GM18868 (cell line): ENCODE measurements at regions not wholly inside any gene's neighbourhood (a gene's known extent, or its start where the extent isn't known, plus 50 kb on each side); places are given as distances from the start of the nearest gene placed in this dataset.
"Not testable (repeated sequence)": the region's sequence is repeated elsewhere in the genome, so short reads cannot be mapped to it uniquely, and the experiment has no call there.

Experiments
- ATAC-seq: cut with Tn5 transposase; IDR thresholded peaks from one replicate; pipeline ENCODE4 v1.9.1; 2021; ENCODE audit warnings: mild to moderate bottlenecking, moderate library complexity; ENCODE audit not compliant: unreplicated experiment

DNA sequence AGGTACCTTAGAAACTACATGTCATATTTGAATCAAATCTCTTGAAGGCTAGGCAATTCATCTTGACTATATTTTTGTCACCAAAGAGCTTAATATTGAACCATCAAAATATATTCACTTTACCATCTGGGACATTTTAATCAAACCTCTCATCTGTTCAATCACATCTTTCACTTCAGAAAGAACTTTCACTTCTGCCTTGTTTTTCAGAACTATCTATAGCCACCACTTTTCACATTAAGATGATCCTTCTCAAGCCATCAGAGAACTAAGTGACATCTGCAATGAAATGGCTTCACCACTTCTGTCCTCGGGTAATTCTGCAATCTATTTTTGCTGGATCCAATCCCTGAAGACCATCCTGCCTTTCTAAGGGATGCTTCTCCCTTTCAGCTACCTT lies 57.8 kb downstream of the OR2B2 start:
- no peak for ATAC-seq

- ATAC-seq = no peak
Observed at GRCh38 chr6:27851440-27851839, 60.8 kb downstream of the OR2B2 start.

DNA sequence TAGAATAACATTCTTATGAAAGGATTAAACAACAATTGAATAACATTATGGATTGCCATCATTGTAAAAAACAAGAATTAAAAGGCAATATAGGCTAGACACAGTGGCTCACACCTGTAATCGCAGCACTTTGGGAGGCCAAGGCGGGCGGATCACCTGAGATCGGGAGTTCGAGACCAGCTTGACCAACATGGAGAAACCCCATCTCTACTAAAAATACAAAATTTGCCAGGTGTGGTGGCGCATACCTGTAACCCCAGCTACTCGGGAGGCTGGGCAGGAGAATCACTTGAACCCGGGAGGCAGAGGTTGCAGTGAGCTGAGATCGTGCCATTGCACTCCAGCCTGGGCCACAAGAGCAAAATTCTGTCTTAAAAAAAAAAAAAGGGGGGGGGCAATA lies 63.2 kb downstream of the OR2B2 start:
- not testable (repeated sequence) for ATAC-seq

DNA sequence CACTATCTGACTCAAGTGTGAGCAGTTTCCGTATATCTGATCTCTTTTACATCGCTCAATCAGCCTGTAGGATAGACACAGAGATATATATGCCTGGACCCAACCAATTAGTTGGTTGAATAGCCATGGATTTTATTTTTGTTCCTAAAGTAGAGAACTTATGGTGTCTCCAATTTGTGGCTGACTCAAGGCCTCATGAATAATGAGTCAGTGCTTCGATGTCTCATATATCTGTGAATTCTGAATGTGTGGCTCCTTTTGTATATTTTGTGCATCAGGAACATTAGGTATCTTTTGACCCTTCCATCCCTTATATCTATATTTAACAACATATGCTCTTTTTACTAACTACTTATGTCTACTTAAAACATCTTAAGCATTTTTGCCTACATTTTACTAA lies 64.5 kb downstream of the OR2B2 start:
- no peak for ATAC-seq

DNA sequence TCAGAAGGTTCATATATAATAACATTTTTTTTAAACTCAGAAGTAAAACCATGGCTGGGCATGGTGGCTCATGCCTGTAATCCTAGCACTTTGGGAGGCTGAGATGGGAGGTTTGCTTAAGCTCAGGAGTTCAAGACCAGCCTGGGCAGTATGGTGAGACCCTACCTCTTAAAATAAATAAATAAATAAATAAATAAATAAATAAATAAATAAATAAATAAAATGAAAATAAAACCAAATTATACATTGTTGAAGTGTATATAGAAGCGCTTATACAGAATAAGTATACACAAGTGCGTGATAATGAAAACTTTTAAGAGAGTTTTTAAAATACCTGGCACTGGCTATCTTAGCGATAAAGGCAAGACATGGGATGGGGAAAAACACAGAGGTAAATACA lies 71.6 kb downstream of the OR2B2 start:
- ATAC-seq = no peak

GRCh38 chr6:27839626-27840475 lies 72.3 kb downstream of the OR2B2 start:
- ATAC-seq = no peak

DNA sequence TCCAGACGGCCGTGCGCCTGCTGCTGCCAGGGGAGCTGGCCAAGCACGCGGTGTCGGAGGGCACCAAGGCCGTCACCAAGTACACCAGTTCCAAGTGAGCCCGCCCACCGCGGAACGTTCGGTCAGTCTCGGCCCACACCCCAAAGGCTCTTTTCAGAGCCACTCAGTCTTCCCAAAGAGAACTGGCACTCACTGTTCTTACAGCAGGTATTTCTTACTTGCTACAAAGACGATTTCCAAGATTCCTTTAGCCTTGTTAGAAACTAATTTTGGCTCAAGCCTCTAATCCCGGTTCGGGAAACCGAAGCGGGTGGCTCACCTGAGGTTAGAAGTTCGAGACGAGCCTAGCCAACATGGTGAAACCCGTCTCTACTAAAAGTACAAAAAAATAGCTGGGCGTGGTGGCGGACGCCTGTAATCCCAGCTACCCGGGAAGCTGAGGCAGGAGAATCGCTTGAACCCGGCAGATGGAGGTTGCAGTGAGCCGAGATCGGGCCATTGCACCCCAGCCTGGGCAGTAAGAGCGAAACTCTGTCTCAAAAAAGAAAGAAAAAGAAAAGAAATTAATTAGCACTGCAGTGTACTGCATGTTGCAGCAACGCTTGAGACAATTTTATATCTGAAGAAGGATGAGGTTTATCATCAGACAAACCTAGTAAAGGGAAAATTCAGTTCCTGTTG lies 73.1 kb downstream of the OR2B2 start:
- ATAC-seq = no peak

DNA sequence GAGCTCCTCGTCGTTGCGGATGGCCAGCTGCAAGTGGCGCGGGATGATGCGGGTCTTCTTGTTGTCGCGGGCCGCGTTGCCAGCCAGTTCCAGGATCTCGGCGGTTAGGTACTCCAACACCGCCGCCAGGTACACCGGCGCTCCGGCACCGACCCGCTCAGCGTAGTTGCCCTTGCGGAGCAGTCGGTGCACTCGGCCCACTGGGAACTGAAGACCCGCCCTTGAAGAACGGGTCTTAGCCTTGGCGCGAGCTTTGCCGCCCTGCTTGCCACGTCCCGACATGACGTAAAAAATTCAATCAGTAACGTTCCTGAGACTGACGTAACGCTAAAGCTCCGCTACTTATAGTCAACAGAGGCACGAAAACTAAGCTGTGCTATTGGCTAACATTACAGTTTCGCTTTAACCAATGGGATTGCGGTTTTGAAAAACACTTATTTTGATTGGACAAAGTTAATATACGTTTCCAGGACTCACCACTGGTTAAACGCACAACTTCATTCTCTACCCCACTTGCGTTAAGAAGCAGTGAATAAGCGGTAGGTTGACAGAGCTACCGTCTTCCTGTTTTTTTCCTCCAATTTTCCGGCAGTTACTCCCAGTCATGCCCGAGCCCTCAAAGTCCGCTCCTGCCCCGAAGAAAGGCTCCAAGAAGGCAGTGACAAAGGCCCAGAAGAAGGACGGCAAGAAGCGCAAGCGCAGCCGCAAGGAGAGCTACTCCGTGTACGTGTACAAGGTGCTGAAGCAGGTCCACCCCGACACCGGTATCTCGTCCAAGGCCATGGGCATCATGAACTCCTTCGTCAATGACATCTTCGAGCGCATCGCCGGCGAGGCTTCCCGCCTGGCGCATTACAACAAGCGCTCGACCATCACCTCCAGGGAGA lies 73.9 kb downstream of the OR2B2 start:
- peak; percentile 80 for ATAC-seq

GRCh38 chr6:27837625-27838057 lies 74.6 kb downstream of the OR2B2 start:
- ATAC-seq = peak; percentile 4

DNA sequence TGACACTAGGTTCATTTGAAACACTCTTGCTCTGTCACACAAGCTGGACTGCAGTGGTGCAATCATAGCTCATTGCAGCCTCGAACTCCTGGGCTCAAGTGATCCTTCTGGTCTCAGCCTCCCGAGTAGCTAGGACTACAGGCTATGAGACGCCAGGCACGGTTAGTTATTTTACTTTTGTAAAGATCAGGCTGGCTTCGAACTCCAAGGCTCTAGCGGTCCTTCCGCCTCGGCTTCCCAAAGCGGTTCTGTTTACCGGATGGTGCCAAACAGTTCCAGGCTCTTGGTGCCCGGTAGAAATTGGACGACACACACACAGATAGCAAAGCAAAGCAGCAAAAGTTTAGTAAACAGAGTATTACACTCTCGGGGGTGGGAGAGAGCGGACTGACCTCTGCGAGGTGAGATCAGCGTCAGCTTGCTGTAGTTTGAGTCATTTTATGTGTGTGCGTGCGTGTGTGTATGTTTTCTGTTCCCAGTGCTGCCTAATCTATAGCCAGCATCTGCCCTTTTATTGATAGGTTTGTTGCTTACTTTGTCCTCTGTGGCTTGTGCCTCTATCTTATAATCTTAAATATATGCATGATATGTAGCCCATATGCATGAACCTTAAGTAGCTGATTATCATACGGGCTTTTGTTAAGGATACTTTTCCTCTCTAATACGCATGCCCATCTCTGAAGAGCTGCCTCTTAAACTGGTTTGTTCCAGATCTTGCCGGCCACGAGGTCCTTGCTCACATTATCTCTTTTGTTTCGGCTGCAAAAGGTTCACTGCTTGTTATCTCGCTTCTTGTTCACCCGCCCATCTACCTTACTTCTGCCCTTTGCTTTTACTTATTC lies 75.2 kb downstream of the OR2B2 start:
- ATAC-seq = peak; percentile 31

DNA sequence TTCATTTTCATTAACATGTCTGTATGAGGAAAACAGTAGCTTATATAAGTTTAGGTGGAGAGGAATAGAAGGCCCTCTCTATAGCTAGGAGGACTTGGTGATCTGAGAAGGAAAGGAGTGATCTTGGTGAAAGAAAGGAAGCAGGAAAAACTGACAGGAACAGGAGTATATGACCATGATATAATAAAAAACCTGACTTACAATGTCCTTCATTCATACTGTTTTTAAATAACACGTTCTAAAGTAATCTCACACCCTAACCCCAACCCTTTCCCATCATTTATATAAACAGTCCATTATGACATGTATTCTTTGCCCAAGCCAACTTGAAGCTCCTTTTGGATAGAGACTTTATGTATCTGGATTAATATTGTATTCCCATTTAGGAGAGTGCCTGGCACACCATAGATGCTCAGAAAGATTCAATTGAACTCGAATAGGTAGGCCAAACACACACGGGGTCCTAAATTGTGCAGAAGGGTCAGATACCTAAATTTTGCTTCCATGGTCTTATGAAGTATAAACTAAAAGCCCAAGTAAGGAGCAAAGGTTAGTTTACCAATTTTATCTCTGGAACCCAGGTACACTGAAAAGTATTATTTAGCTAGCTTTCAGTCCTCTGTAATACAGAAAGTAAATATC lies 75.9 kb downstream of the OR2B2 start:
- no peak for ATAC-seq

- no peak for ATAC-seq
Observed at GRCh38 chr6:27834879-27835549, 77.2 kb downstream of the OR2B2 start.

- ATAC-seq = no peak
Observed at GRCh38 chr6:27834384-27834783, 77.8 kb downstream of the OR2B2 start.

DNA sequence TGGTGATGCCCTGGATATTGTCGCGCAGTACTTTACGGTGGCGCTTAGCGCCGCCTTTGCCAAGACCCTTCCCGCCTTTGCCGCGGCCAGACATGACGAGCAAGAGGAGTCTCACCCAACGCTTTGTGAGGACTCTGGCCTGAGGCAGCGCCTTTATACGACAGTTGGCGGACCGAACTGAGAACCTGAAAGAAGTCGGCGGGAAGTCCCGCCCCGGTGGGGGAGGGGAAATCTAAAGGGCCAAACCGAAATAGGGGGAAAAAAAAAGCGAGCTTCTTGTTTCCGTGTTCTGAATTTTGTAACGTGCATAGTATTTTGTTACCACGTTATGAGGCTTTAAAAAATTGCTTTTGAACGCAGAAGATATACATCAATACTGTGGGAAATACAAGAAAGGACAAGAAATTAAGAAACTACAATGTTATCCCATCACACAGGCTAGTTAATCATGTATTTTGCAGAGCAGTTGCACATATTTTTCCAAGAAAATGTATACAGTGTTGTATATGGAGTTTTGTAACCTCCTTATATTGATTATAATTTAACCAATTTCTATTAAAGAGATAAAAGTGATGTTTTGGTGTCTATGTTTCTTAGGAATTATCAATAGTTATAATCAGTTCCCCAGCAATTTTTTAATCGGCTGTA lies 80.6 kb downstream of the OR2B2 start:
- peak; percentile 76 for ATAC-seq

DNA sequence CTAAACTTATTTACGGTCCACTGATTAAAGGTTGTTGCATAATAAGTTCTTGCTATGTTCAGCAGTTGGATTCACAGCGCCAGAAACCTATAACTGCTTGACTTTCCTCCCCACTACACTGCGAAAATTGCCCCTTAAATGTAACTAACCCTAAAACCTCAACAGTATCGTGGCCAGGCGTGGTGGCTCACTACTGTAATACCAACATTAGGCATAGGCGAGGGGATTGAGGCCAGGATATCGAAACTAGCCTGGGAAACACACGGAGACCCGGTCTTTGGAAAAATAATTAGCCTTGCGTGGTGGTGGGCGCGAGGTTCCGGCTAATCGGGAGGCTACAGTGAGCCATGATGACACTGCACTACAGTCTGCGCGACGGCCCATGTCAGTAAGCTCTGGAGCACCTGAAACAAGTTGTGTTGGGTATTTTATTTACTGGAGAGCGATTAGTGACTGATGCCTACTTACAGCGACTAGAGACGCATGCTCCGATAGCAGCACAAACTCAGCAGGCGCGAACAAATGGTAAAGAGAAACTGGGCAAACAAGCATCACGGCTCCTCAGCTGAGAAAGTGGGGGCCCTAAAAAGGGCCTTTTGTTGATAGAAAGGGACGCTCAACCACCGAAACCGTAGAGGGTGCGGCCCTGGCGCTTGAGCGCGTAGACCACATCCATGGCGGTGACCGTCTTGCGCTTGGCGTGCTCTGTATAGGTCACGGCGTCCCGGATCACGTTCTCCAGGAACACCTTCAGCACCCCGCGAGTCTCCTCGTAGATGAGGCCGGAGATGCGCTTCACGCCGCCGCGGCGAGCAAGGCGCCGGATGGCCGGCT lies 81.4 kb downstream of the OR2B2 start:
- peak; percentile 68 for ATAC-seq

DNA sequence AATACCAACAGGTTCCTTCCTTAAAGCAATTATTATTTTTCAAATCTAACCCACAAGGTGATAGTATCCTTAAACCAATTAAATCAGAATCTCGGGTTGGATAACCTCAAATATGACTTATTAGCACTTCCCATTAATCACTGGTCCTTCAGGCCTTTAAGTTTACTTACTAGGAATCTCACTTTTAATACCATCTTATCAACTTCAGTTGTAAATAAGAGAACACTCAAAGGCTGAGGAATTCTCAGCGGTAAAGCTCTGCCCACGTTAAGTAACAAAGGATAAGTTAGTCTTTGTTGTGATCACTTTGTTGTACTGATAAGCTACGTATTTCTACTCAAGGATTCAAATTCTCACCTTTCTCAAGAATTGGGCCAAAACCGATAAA lies 82.0 kb downstream of the OR2B2 start:
- no peak for ATAC-seq

GRCh38 chr6:27829453-27830211 lies 82.6 kb downstream of the OR2B2 start:
- no peak for ATAC-seq
